K562 (cell line): ENCODE measurements at regions not wholly inside any gene's neighbourhood (a gene's known extent, or its start where the extent isn't known, plus 50 kb on each side); places are given as distances from the start of the nearest gene placed in this dataset.

ENCODE experiments used
- ATAC-seq: fragments of 200-7000 bp; cut with Tn5 transposase; 3 replicates; pipeline ENCODE4 v1.9.1; 2020; ENCODE audit warnings: moderate library complexity
- BruUV-seq: library from RNA; stranded (reverse); fragments of 400-500 nt; replicated peaks from 2 replicates; lab custom pipeline; 2021; lab: Mats Ljungman, UMichigan
- CTCF ChIA-PET: fragments of 300-600 bp; formaldehyde crosslinking; extraction: SDS; loops from one replicate; lab custom pipeline; 2021; ENCODE audit warnings: low intra/inter-chr PET ratio; lab: Yijun Ruan, JAX
- POLR2A ChIA-PET: fragments of 300-600, 350-650 bp; sonication (Branson Sonifier 250); formaldehyde crosslinking; extraction: SDS; loops from one replicate; lab custom pipeline; 2021; ENCODE audit warnings: antibody characterized with exemption, inconsistent platforms; lab: Yijun Ruan, JAX
- DNase-seq, 4 experiments: peaks; one replicate each; pipeline versions ENCODE4 v3.0.0 to v3.0.0-alpha.2; 2011 to 2018; ENCODE audit warnings: low spot score in 3 of 4, mixed read lengths in 3 of 4; ENCODE audit errors: extremely low read depth in 1 of 4
- FAIRE-seq: peaks from 2 replicates; lab custom pipeline; 2011; peaks lifted over from hg19 to GRCh38; lab: Jason Lieb, UNC
- H2AFZ ChIP-seq: 2 replicates; pipeline ENCODE4 v1.6.0; 2011; ENCODE audit warnings: low read depth, low read length, control low read depth, inconsistent platforms
- H3K27ac ChIP-seq: fragments of 200-600 bp; 3 replicates; pipeline ENCODE4 v1.8.0; 2011; ENCODE audit warnings: low read depth, mild to moderate bottlenecking, control low read depth, inconsistent platforms, low read length, moderate library complexity, mixed read lengths; ENCODE audit errors: extremely low read depth
- H3K27me3 ChIP-seq, 2 experiments: fragments of 300-600 bp in 1 of 2; 2 replicates in 1 of 2; 3 replicates in 1 of 2; pipeline versions ENCODE4 v1.6.0 to v1.8.0; 2011; ENCODE audit warnings: inconsistent platforms in 2 of 2, low read length in 2 of 2, mild to moderate bottlenecking in 1 of 2, mixed read lengths in 1 of 2, moderate library complexity in 1 of 2; ENCODE audit not compliant: control insufficient read depth in 2 of 2, insufficient read depth in 2 of 2
- H3K36me3 ChIP-seq: fragments of 300-600 bp; 3 replicates; pipeline ENCODE4 v1.8.0; 2011; ENCODE audit warnings: mild to moderate bottlenecking, low read length, inconsistent platforms; ENCODE audit not compliant: control insufficient read depth, insufficient read depth
- H3K4me1 ChIP-seq, 2 experiments: fragments of 200-600 bp in 1 of 2; replicated peaks in 1 of 2; 2 replicates in 1 of 2; 3 replicates in 1 of 2; pipeline versions ENCODE4 v1.5.1 to v1.8.0; 2011; ENCODE audit warnings: inconsistent platforms in 2 of 2, low read length in 2 of 2, mild to moderate bottlenecking in 1 of 2, mixed read lengths in 1 of 2, moderate library complexity in 1 of 2; ENCODE audit not compliant: control insufficient read depth in 2 of 2, insufficient read depth in 2 of 2
- H3K4me2 ChIP-seq: 2 replicates; pipeline ENCODE4 v1.6.1; 2011; ENCODE audit warnings: low read length, control low read depth, inconsistent platforms, mixed read lengths; ENCODE audit not compliant: insufficient read depth
- H3K4me3 ChIP-seq: fragments of 200-600 bp; sonication (generic), shearing (Covaris generic); 2 replicates; pipeline ENCODE4 v1.5.1; 2016; ENCODE audit warnings: control low read depth, inconsistent platforms
- H3K79me2 ChIP-seq: fragments of 200-600 bp; 3 replicates; pipeline ENCODE4 v1.8.0; 2011; ENCODE audit warnings: low read length, inconsistent platforms; ENCODE audit not compliant: control insufficient read depth, insufficient read depth
- H3K9ac ChIP-seq, 2 experiments: 2 replicates each; pipeline versions ENCODE4 v1.6.0 to v1.6.1; 2011; ENCODE audit warnings: low read depth in 2 of 2, low read length in 2 of 2, control low read depth in 1 of 2, inconsistent platforms in 1 of 2, mild to moderate bottlenecking in 1 of 2, mixed read lengths in 1 of 2; ENCODE audit not compliant: insufficient read depth in 1 of 2
- H3K9me1 ChIP-seq: one replicate; pipeline ENCODE4 v1.6.0; 2011; ENCODE audit warnings: inconsistent platforms, mild to moderate bottlenecking, low read length, moderate library complexity; ENCODE audit not compliant: control insufficient read depth, insufficient read depth
- H3K9me3 ChIP-seq: replicated peaks from 2 replicates; pipeline ENCODE4 v1.5.1; 2011; ENCODE audit warnings: low read depth, low read length, inconsistent platforms; ENCODE audit not compliant: control insufficient read depth, insufficient read depth
- H4K20me1 ChIP-seq: replicated peaks from 2 replicates; pipeline ENCODE4 v1.6.1; 2011; ENCODE audit warnings: low read length, inconsistent platforms, mixed read lengths; ENCODE audit not compliant: control insufficient read depth, insufficient read depth
- CXXC5 ChIP-seq: fragments of 250-450 bp; sonication (Bioruptor Pico); IDR thresholded peaks from 2 replicates; pipeline ENCODE4 v1.8.0; 2022; ENCODE audit warnings: inconsistent platforms, mild to moderate bottlenecking, moderate library complexity
- HOMEZ ChIP-seq: fragments of 250-450 bp; sonication (Bioruptor Pico); IDR thresholded peaks from 2 replicates; pipeline ENCODE4 v1.4.0; 2020; ENCODE audit warnings: mild to moderate bottlenecking, moderate library complexity
- NR4A1 ChIP-seq, 2 experiments: fragments of 250-450 bp in 1 of 2; fragments of 450-650 bp in 1 of 2; sonication (Bioruptor Pico) in 1 of 2; IDR thresholded peaks; 2 replicates each; pipeline versions ENCODE4 v1.4.0 to v1.6.1; 2016 to 2020; ENCODE audit warnings: mild to moderate bottlenecking in 2 of 2, missing compliant biosample characterization in 1 of 2, missing genetic modification characterization in 1 of 2, moderate library complexity in 1 of 2
- PHB ChIP-seq: fragments of 250-450 bp; sonication (Bioruptor Pico); IDR thresholded peaks from 2 replicates; pipeline ENCODE4 v1.5.0; 2021
- ZC3H8 ChIP-seq: fragments of 450-650 bp; IDR thresholded peaks from 2 replicates; pipeline ENCODE4 v1.6.1; 2017
- ZMIZ1 ChIP-seq, 2 experiments: fragments of 150-350 bp in 1 of 2; IDR thresholded peaks; 2 replicates each; pipeline ENCODE4 v1.6.1; 2012 to 2016; ENCODE audit warnings: low read depth in 2 of 2, low read length in 2 of 2, mild to moderate bottlenecking in 1 of 2, moderate library complexity in 1 of 2
- ZNF445 ChIP-seq: fragments of 250-450 bp; sonication (Bioruptor Pico); IDR thresholded peaks from 2 replicates; pipeline ENCODE4 v1.4.0; 2020; ENCODE audit warnings: low read depth, mild to moderate bottlenecking, moderate library complexity
- WGBS: fragments of 100-300 bp; shearing (Covaris generic); methylation state at CpG from one replicate; pipeline ENCODE4 v1.1.6; 2016; ENCODE audit warnings: low coverage, mixed read lengths; ENCODE audit not compliant: insufficient coverage; ENCODE audit errors: missing lambda C conversion rate; 5-methylcytosine and 5-hydroxymethylcytosine counted together
- in situ Hi-C: fragments of 300-500 bp; cut with MboI; formaldehyde crosslinking; loops from 4 replicates; pipeline ENCODE4 v1.15.0; 2018; ENCODE audit warnings: inconsistent platforms, mixed read lengths
- intact Hi-C: fragments of 100-400 bp; cut with micrococcal nuclease; formaldehyde crosslinking; loops from 2 replicates; pipeline ENCODE4 v1.14.2; 2022

GRCh38 chr20:56760610-56761009, 131.5 kb downstream of the TFAP2C start:
- in situ Hi-C loops: no loop called here
- no peaks in the 10 kb centered on the region for H3K79me2 ChIP-seq

More at GRCh38 chr20:56760610-56761009, 131.5 kb downstream of the TFAP2C start:
- no peak overlapping the region for H3K4me2 ChIP-seq
- POLR2A ChIA-PET: interaction anchor here (1.0 kb wide), 1 partner anchor 37 kb away, joined by 4 read pairs; no protein-coding TSS in a partner anchor
- 0% methylated on average over 6 of the region's 6 CpGs for WGBS
- no peaks in the 10 kb centered on the region for H3K36me3 ChIP-seq
- no peak overlapping the region for H2AFZ ChIP-seq
- no peaks in the 10 kb centered on the region for H4K20me1 ChIP-seq
- no peaks in the 10 kb centered on the region for H3K9me1 ChIP-seq
- no peak for ATAC-seq
- TF ChIP-seq ZMIZ1 (IDR thresholded peaks at IDR 0.05; ENCODE audit: low read depth in 2 of 2, low read length in 2 of 2) (no peak), ZC3H8 (no peak), ZNF445 (CRISPR knock-in tag) (no peak), PHB (CRISPR knock-in tag) (no peak), HOMEZ (no peak), CXXC5 (CRISPR knock-in tag) (no peak), NR4A1 (CRISPR knock-in tag; IDR thresholded peaks at IDR 0.05) (no peak), NR4A1 (tag; IDR thresholded peaks at IDR 0.05) (no peak)
- BruUV-seq: no TSS peak
- no peak for FAIRE-seq
- intact Hi-C loops: no loop called here
- no peaks in the 10 kb centered on the region for H3K4me1 ChIP-seq
- no peak overlapping the region for H3K4me3 ChIP-seq
- no peak overlapping the region for H3K9ac ChIP-seq
- no peaks in the 10 kb centered on the region for H3K27me3 ChIP-seq
- H3K27ac ChIP-seq: no peak overlapping the region
- no peaks in the 10 kb centered on the region for H3K9me3 ChIP-seq
- CTCF ChIA-PET: no interaction called here
- DNase-seq: no peak
